Smooth muscle cell (in vitro differentiated cells): ENCODE measurements at regions not wholly inside any gene's neighbourhood (a gene's known extent, or its start where the extent isn't known, plus 50 kb on each side); places are given as distances from the start of the nearest gene placed in this dataset.

Source experiments
- DNase-seq: peaks from one replicate; lab custom pipeline; 2025; ENCODE audit not compliant: unreplicated experiment; lab: John Stamatoyannopoulos, UW
- H2AFZ ChIP-seq: fragments of 200-600 bp; sonication (generic); 2 replicates; pipeline ENCODE4 v1.6.0; 2016; ENCODE audit warnings: antibody characterized with exemption, low read depth, mild to moderate bottlenecking
- H3F3A ChIP-seq: fragments of 200-600 bp; sonication (generic); 2 replicates; pipeline ENCODE4 v1.6.0; 2017; ENCODE audit warnings: antibody characterized with exemption, low read depth
- H3K27ac ChIP-seq: fragments of 200-600 bp; sonication (generic); 2 replicates; pipeline ENCODE4 v1.5.1; 2016; ENCODE audit warnings: low read depth, mild to moderate bottlenecking
- H3K27me3 ChIP-seq: fragments of 200-600 bp; sonication (generic); 2 replicates; pipeline ENCODE4 v1.6.1; 2016; ENCODE audit warnings: low read depth, mild to moderate bottlenecking
- H3K36me3 ChIP-seq: fragments of 200-600 bp; sonication (generic); 2 replicates; pipeline ENCODE4 v1.5.1; 2016; ENCODE audit warnings: low read depth
- H3K4me1 ChIP-seq: fragments of 200-600 bp; sonication (generic); 2 replicates; pipeline ENCODE4 v1.5.1; 2016; ENCODE audit warnings: low read depth
- H3K4me2 ChIP-seq: fragments of 200-600 bp; sonication (generic); 2 replicates; pipeline ENCODE4 v1.6.0; 2016; ENCODE audit warnings: mild to moderate bottlenecking
- H3K4me3 ChIP-seq: fragments of 200-600 bp; sonication (generic); 2 replicates; pipeline ENCODE4 v1.5.1; 2016; ENCODE audit warnings: mild to moderate bottlenecking
- H3K79me2 ChIP-seq: fragments of 200-600 bp; sonication (generic); 2 replicates; pipeline ENCODE4 v1.6.0; 2016; ENCODE audit warnings: low read depth, mild to moderate bottlenecking
- H3K9ac ChIP-seq: fragments of 200-600 bp; sonication (generic); 2 replicates; pipeline ENCODE4 v1.6.0; 2016; ENCODE audit warnings: low read depth
- H3K9me3 ChIP-seq: fragments of 200-600 bp; sonication (generic); replicated peaks from 2 replicates; pipeline ENCODE4 v1.5.1; 2016; ENCODE audit warnings: low read depth
- H4K20me1 ChIP-seq: fragments of 200-600 bp; sonication (generic); 2 replicates; pipeline ENCODE4 v1.6.0; 2016; ENCODE audit warnings: low read depth
- CTCF ChIP-seq: fragments of 200-600 bp; sonication (generic); IDR thresholded peaks from 2 replicates; pipeline ENCODE4 v1.5.1; 2017; ENCODE audit warnings: borderline replicate concordance, mild to moderate bottlenecking, antibody characterized with exemption; ENCODE audit not compliant: insufficient read depth, poor library complexity, severe bottlenecking
- WGBS: methylation state at CpG from one replicate; pipeline ENCODE4 v1.1.7; 2016; ENCODE audit warnings: low lambda C conversion rate; 5-methylcytosine and 5-hydroxymethylcytosine counted together

GRCh38 chr11:95434489-95435057 lies 203.6 kb upstream of the SESN3 start:
- Histone ChIP-seq H3K79me2 (no peaks in the 10 kb centered on the region), H3K9me3 (no peaks in the 10 kb centered on the region), H3K9ac (no peak overlapping the region), H3K4me1 (no peaks in the 10 kb centered on the region), H2AFZ (peak overlapping the region; percentile 49), H3F3A (peaks cover 2% of the 10 kb centered on the region), H3K4me2 (no peak overlapping the region), H3K4me3 (no peak overlapping the region), H3K27ac (no peak overlapping the region), H3K36me3 (no peaks in the 10 kb centered on the region), H3K27me3 (no peaks in the 10 kb centered on the region), H4K20me1 (no peaks in the 10 kb centered on the region)
- WGBS: 96% methylated on average over 1 of the region's 1 CpG
- no peak for TF ChIP-seq CTCF
- DNase-seq: no peak

GRCh38 chr11:95434009-95434408 lies 203.0 kb upstream of the SESN3 start:
- no peak for TF ChIP-seq CTCF

DNA sequence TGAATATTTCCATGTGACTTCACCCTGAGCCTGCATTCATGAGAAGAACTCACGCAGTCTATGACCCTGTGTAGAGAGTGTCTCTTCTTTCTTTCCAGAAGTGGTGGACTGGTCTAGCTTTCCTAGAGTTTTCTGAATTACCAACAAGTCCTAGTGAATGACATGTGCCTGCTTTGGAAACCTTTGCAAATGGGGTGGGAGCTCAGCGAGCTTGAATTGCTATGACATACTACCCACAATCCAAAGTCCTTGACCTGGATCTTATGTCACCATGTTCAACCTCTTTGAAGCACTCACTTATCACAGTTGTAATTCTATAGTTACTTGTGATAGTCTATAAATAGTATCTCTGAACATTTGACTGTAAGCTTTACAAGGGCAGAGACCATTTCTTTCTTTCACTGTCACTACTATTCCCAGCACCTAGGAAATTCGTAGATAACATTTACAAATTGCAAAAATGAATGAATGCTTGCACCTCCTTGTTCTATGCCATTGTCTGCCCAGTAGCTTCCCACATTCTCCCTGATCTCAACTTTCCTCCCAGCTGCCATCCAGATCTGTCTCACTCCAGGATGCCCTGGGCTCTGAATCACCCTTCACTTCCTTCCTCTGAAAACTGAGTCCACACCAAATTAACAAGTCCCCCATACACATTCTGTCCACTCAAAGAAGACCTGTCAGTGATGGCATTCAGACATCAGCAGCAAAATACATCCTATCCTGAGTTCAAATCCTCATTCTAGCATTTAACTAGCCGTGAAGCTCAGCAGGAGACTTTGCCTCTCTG lies 201.9 kb upstream of the SESN3 start:
- no peaks in the 10 kb centered on the region for H4K20me1 ChIP-seq
- H3K4me3 ChIP-seq: no peak overlapping the region
- no peaks in the 10 kb centered on the region for H3K27me3 ChIP-seq
- 92% methylated on average over 4 of the region's 4 CpGs for WGBS
- no peak for DNase-seq
- H3K9ac ChIP-seq: no peak overlapping the region
- H3K36me3 ChIP-seq: no peaks in the 10 kb centered on the region
- H3K4me1 ChIP-seq: no peaks in the 10 kb centered on the region
- no peak overlapping the region for H2AFZ ChIP-seq
- no peak overlapping the region for H3K27ac ChIP-seq
- no peaks in the 10 kb centered on the region for H3K9me3 ChIP-seq
- H3K4me2 ChIP-seq: no peak overlapping the region
- no peaks in the 10 kb centered on the region for H3K79me2 ChIP-seq
- peaks cover 2% of the 10 kb centered on the region for H3F3A ChIP-seq
- TF ChIP-seq CTCF: no peak

More at GRCh38 chr11:95434009-95434408, 203.0 kb upstream of the SESN3 start:
- 86% methylated on average over 2 of the region's 2 CpGs for WGBS
- no peak overlapping the region for H3K9ac ChIP-seq
- H3K36me3 ChIP-seq: no peaks in the 10 kb centered on the region
- no peaks in the 10 kb centered on the region for H3K27me3 ChIP-seq
- H4K20me1 ChIP-seq: no peaks in the 10 kb centered on the region
- no peaks in the 10 kb centered on the region for H3K4me1 ChIP-seq
- no peak overlapping the region for H3K27ac ChIP-seq
- H3K79me2 ChIP-seq: no peaks in the 10 kb centered on the region
- no peak overlapping the region for H3K4me3 ChIP-seq
- peaks cover 2% of the 10 kb centered on the region for H3F3A ChIP-seq
- no peak overlapping the region for H2AFZ ChIP-seq
- no peaks in the 10 kb centered on the region for H3K9me3 ChIP-seq
- DNase-seq: no peak
- no peak overlapping the region for H3K4me2 ChIP-seq
